Endodermal cell (in vitro differentiated cells): ENCODE measurements at regions not wholly inside any gene's neighbourhood (a gene's known extent, or its start where the extent isn't known, plus 50 kb on each side); places are given as distances from the start of the nearest gene placed in this dataset.

Source experiments
- DNase-seq: peaks from one replicate; pipeline ENCODE4 v3.0.0-alpha.2; 2017
- H3K27ac ChIP-seq: 2 replicates; pipeline ENCODE4 v1.5.1; 2013; ENCODE audit warnings: mild to moderate bottlenecking, low read depth, low read length, moderate library complexity
- H3K27me3 ChIP-seq: 2 replicates; pipeline ENCODE4 v1.6.1; 2013; ENCODE audit warnings: mild to moderate bottlenecking, low read length, moderate library complexity; ENCODE audit not compliant: insufficient read depth, control insufficient read depth, poor library complexity, severe bottlenecking
- H3K36me3 ChIP-seq: 2 replicates; pipeline ENCODE4 v1.7.0; 2013; ENCODE audit warnings: mild to moderate bottlenecking, low read length, moderate library complexity; ENCODE audit not compliant: control insufficient read depth, insufficient read depth
- H3K4me1 ChIP-seq: one replicate; pipeline ENCODE4 v1.7.0; 2013; ENCODE audit warnings: low read length; ENCODE audit not compliant: control insufficient read depth, insufficient read depth
- H3K4me3 ChIP-seq: 2 replicates; pipeline ENCODE4 v1.5.1; 2013; ENCODE audit warnings: mild to moderate bottlenecking, low read length, moderate library complexity
- H3K9ac ChIP-seq: 2 replicates; pipeline ENCODE4 v1.6.1; 2013; ENCODE audit warnings: mild to moderate bottlenecking, low read length, moderate library complexity; ENCODE audit not compliant: poor library complexity, severe bottlenecking; ENCODE audit errors: extremely low read depth
- H3K9me3 ChIP-seq: 2 replicates; pipeline ENCODE4 v1.6.1; 2013; ENCODE audit warnings: mild to moderate bottlenecking, low read length, moderate library complexity; ENCODE audit not compliant: control insufficient read depth
- H3K27ac Mint-ChIP-seq: 2 replicates; pipeline ENCODE4 v1.8.0; 2020; ENCODE audit warnings: mixed read lengths
- H3K27me3 Mint-ChIP-seq: 2 replicates; pipeline ENCODE4 v1.8.0; 2021; ENCODE audit warnings: mild to moderate bottlenecking, mixed read lengths; ENCODE audit not compliant: insufficient read depth
- H3K36me3 Mint-ChIP-seq: 2 replicates; pipeline ENCODE4 v1.8.0; 2020; ENCODE audit warnings: low read depth, mixed read lengths
- H3K4me1 Mint-ChIP-seq: 2 replicates; pipeline ENCODE4 v1.8.0; 2020; ENCODE audit warnings: mixed read lengths
- H3K4me3 Mint-ChIP-seq: 2 replicates; pipeline ENCODE4 v1.8.0; 2020; ENCODE audit warnings: mild to moderate bottlenecking, moderate library complexity, mixed read lengths
- H3K9me3 Mint-ChIP-seq: 2 replicates; pipeline ENCODE4 v1.8.0; 2020; ENCODE audit warnings: mild to moderate bottlenecking, mixed read lengths
- CTCF ChIP-seq: fragments of 200-600 bp; sonication (generic); conservative IDR thresholded peaks from 2 replicates; pipeline ENCODE4 v1.5.0; 2021; ENCODE audit warnings: antibody characterized with exemption, mild to moderate bottlenecking
- WGBS, 2 experiments: methylation state at CpG; one replicate each; pipeline versions ENCODE4 v1.1.5 to v1.1.7; 2013; ENCODE audit warnings: missing lambda C conversion rate in 2 of 2, mixed read lengths in 1 of 2; ENCODE audit not compliant: insufficient coverage in 1 of 2, insufficient read length in 1 of 2; 5-methylcytosine and 5-hydroxymethylcytosine counted together

GRCh38 chr3:171967932-171968678 lies 71.3 kb upstream of the FNDC3B start:
- Mint-ChIP-seq H3K27ac (no peak overlapping the region), H3K36me3 (no peaks in the 10 kb centered on the region), H3K4me3 (no peak overlapping the region), H3K27me3 (no peaks in the 10 kb centered on the region), H3K4me1 (peaks cover 11% of the 10 kb centered on the region), H3K9me3 (no peaks in the 10 kb centered on the region)
- H3K9me3 ChIP-seq: no peaks in the 10 kb centered on the region
- H3K36me3 ChIP-seq: no peaks in the 10 kb centered on the region
- H3K9ac ChIP-seq: no peak overlapping the region
- WGBS, 2 experiments: 77 to 89% methylated on average over 1 to 8 of the region's 9 CpGs
- no peak overlapping the region for H3K4me3 ChIP-seq
- no peaks in the 10 kb centered on the region for H3K27me3 ChIP-seq
- no peak for TF ChIP-seq CTCF
- H3K4me1 ChIP-seq: no peaks in the 10 kb centered on the region
- DNase-seq: no peak
- H3K27ac ChIP-seq: no peak overlapping the region

GRCh38 chr3:171970301-171970788 lies 69.0 kb upstream of the FNDC3B start:
- H3K27ac ChIP-seq: no peak overlapping the region
- no peaks in the 10 kb centered on the region for H3K27me3 Mint-ChIP-seq
- no peak for TF ChIP-seq CTCF
- no peak for DNase-seq
- WGBS, 2 experiments: 90 to 100% methylated on average over 1 of the region's 1 CpG
- no peak overlapping the region for H3K27ac Mint-ChIP-seq
- H3K9ac ChIP-seq: no peak overlapping the region
- H3K4me3 ChIP-seq: no peak overlapping the region
- peaks cover 11% of the 10 kb centered on the region for H3K4me1 Mint-ChIP-seq
- H3K27me3 ChIP-seq: no peaks in the 10 kb centered on the region
- H3K9me3 ChIP-seq: no peaks in the 10 kb centered on the region
- H3K36me3 ChIP-seq: no peaks in the 10 kb centered on the region
- H3K9me3 Mint-ChIP-seq: no peaks in the 10 kb centered on the region
- H3K4me1 ChIP-seq: peaks cover 4% of the 10 kb centered on the region
- H3K4me3 Mint-ChIP-seq: no peak overlapping the region
- H3K36me3 Mint-ChIP-seq: no peaks in the 10 kb centered on the region

GRCh38 chr3:171971919-171972514 lies 67.4 kb upstream of the FNDC3B start:
- Histone ChIP-seq H3K27me3 (no peaks in the 10 kb centered on the region), H3K36me3 (no peaks in the 10 kb centered on the region), H3K4me1 (peaks cover 6% of the 10 kb centered on the region), H3K9ac (no peak overlapping the region), H3K4me3 (no peak overlapping the region), H3K9me3 (no peaks in the 10 kb centered on the region), H3K27ac (no peak overlapping the region)
- DNase-seq: no peak
- TF ChIP-seq CTCF: no peak
- WGBS, 2 experiments: 67% methylated on average over 1 of the region's 1 CpG; no CpG with 5 or more reads in 1 of the 2 experiments
- Mint-ChIP-seq H3K36me3 (no peaks in the 10 kb centered on the region), H3K9me3 (no peaks in the 10 kb centered on the region), H3K27me3 (no peaks in the 10 kb centered on the region), H3K27ac (no peak overlapping the region), H3K4me3 (no peak overlapping the region), H3K4me1 (peaks cover 4% of the 10 kb centered on the region)
